HepG2 (cell line): ENCODE measurements at regions not wholly inside any gene's neighbourhood (a gene's known extent, or its start where the extent isn't known, plus 50 kb on each side); places are given as distances from the start of the nearest gene placed in this dataset.

Source experiments
- ATAC-seq: fragments of 200-7000 bp; cut with Tn5 transposase; 3 replicates; pipeline ENCODE4 v1.9.1; 2020; ENCODE audit warnings: mild to moderate bottlenecking, moderate library complexity
- BruUV-seq: library from RNA; stranded (reverse); fragments of 400-500 nt; replicated peaks from 2 replicates; lab custom pipeline; 2021; lab: Mats Ljungman, UMichigan
- CTCF ChIA-PET: fragments of 300-600 bp; formaldehyde crosslinking; extraction: SDS; loops from one replicate; lab custom pipeline; 2021; ENCODE audit warnings: low total read pairs, inconsistent platforms, low intra/inter-chr PET ratio; lab: Yijun Ruan, JAX
- POLR2A ChIA-PET: fragments of 350-600 bp; sonication (Branson Sonifier 250); formaldehyde crosslinking; loops from one replicate; lab custom pipeline; 2020; ENCODE audit warnings: antibody characterized with exemption, inconsistent platforms; lab: Yijun Ruan, JAX
- DNase-seq: peaks from one replicate; pipeline ENCODE4 v3.0.0-alpha.2; 2015; ENCODE audit warnings: low spot score
- FAIRE-seq: peaks from 3 replicates; lab custom pipeline; 2011; peaks lifted over from hg19 to GRCh38; lab: Jason Lieb, UNC
- H2AFZ ChIP-seq: one replicate; pipeline ENCODE4 v1.6.1; 2011; ENCODE audit warnings: low read length, inconsistent platforms
- H3K27ac ChIP-seq: fragments of 300-600 bp; 3 replicates; pipeline ENCODE4 v1.8.0; 2011; ENCODE audit warnings: mixed run types, mild to moderate bottlenecking, mixed read lengths, low read length, inconsistent platforms; ENCODE audit not compliant: insufficient read depth; ENCODE audit errors: extremely low read length
- H3K27me3 ChIP-seq, 2 experiments: fragments of 200-600 bp in 1 of 2; 2 replicates in 1 of 2; 3 replicates in 1 of 2; pipeline versions ENCODE4 v1.6.0 to v1.8.0; 2011; ENCODE audit warnings: low read length in 2 of 2, mild to moderate bottlenecking in 2 of 2, moderate library complexity in 2 of 2, inconsistent platforms in 1 of 2; ENCODE audit not compliant: insufficient read depth in 2 of 2, control insufficient read depth in 1 of 2
- H3K36me3 ChIP-seq, 2 experiments: fragments of 200-600 bp in 1 of 2; replicated peaks in 1 of 2; 2 replicates in 1 of 2; 3 replicates in 1 of 2; pipeline versions ENCODE4 v1.5.1 to v1.8.0; 2011; ENCODE audit warnings: low read length in 2 of 2, inconsistent platforms in 1 of 2; ENCODE audit not compliant: insufficient read depth in 2 of 2, control insufficient read depth in 1 of 2
- H3K4me1 ChIP-seq: 2 replicates; pipeline ENCODE4 v1.5.1; 2012; ENCODE audit warnings: low read length, inconsistent platforms; ENCODE audit not compliant: insufficient read depth
- H3K4me2 ChIP-seq: 2 replicates; pipeline ENCODE4 v1.6.0; 2011; ENCODE audit warnings: low read depth, low read length, inconsistent platforms
- H3K4me3 ChIP-seq, 3 experiments: fragments of 200-600 bp in 1 of 3; sonication (generic), shearing (Covaris generic) in 1 of 3; replicated peaks in 1 of 3; 2 replicates each; pipeline ENCODE4 v1.5.1; 2011 to 2016; ENCODE audit warnings: low read length in 3 of 3, inconsistent platforms in 2 of 3, low read depth in 2 of 3, mild to moderate bottlenecking in 2 of 3, control low read depth in 1 of 3, mixed read lengths in 1 of 3; ENCODE audit not compliant: insufficient read depth in 1 of 3
- H3K79me2 ChIP-seq: one replicate; pipeline ENCODE4 v1.6.1; 2011; ENCODE audit warnings: low read length, inconsistent platforms; ENCODE audit not compliant: insufficient read depth
- H3K9ac ChIP-seq: 2 replicates; pipeline ENCODE4 v1.6.0; 2011; ENCODE audit warnings: mild to moderate bottlenecking, low read depth, low read length, inconsistent platforms; ENCODE audit not compliant: insufficient read depth
- H3K9me3 ChIP-seq: 2 replicates; pipeline ENCODE4 v1.5.1; 2012; ENCODE audit warnings: mild to moderate bottlenecking, low read length
- H4K20me1 ChIP-seq: 2 replicates; pipeline ENCODE4 v1.6.0; 2011; ENCODE audit warnings: inconsistent platforms, mild to moderate bottlenecking, low read length, moderate library complexity; ENCODE audit not compliant: insufficient read depth
- HDAC6 ChIP-seq: fragments of 200-600 bp; sonication (generic); IDR thresholded peaks from 2 replicates; pipeline ENCODE4 v1.7.0; 2017; ENCODE audit warnings: mild to moderate bottlenecking, antibody characterized with exemption, low read length, low read depth
- HMG20B ChIP-seq: conservative IDR thresholded peaks from 2 replicates; pipeline ENCODE4 v1.6.1; 2016; ENCODE audit warnings: missing genetic modification reagents, missing compliant biosample characterization
- MIER3 ChIP-seq: IDR thresholded peaks from 2 replicates; pipeline ENCODE4 v1.6.1; 2016; ENCODE audit warnings: missing compliant biosample characterization, borderline replicate concordance
- NPAS2 ChIP-seq: sonication (generic); formaldehyde crosslinking; IDR thresholded peaks from 2 replicates; pipeline ENCODE4 v1.8.0; 2022; ENCODE audit warnings: mild to moderate bottlenecking, missing genetic modification reagents, borderline replicate concordance
- POGZ ChIP-seq: sonication (generic); formaldehyde crosslinking; IDR thresholded peaks from 2 replicates; pipeline ENCODE4 v1.4.0; 2020; ENCODE audit warnings: mild to moderate bottlenecking, missing genetic modification reagents
- WIZ ChIP-seq: sonication (generic); formaldehyde crosslinking; IDR thresholded peaks from 2 replicates; pipeline ENCODE4 v1.5.1; 2020; ENCODE audit warnings: mild to moderate bottlenecking, missing genetic modification reagents
- ZBTB7B ChIP-seq: sonication (generic); formaldehyde crosslinking; IDR thresholded peaks from 2 replicates; pipeline ENCODE4 v1.4.0; 2020; ENCODE audit warnings: missing genetic modification reagents
- ZNF326 ChIP-seq: sonication (generic); formaldehyde crosslinking; IDR thresholded peaks from 2 replicates; pipeline ENCODE4 v1.4.0; 2020; ENCODE audit warnings: missing genetic modification reagents, borderline replicate concordance
- WGBS: methylation state at CpG from one replicate; pipeline ENCODE4 v1.1.6; 2017; ENCODE audit warnings: low lambda C conversion rate; 5-methylcytosine and 5-hydroxymethylcytosine counted together
- in situ Hi-C: cut with HindIII; loops from 2 replicates; pipeline ENCODE4 v1.10.0; 2017; ENCODE audit warnings: low pct_unique_long_range_greater_than_20kb; ENCODE audit not compliant: extremely low pct_ligation_motif_present
- intact Hi-C: fragments of 100-400 bp; cut with micrococcal nuclease; formaldehyde crosslinking; loops from one replicate; pipeline ENCODE4 v1.10.0; 2022; ENCODE audit not compliant: unreplicated experiment
- TF ChIP-seq, protein P1 (sequence below): conservative IDR thresholded peaks from 2 replicates; pipeline ENCODE4 v1.6.1; 2018; ENCODE audit warnings: missing genetic modification reagents
- TF ChIP-seq, protein P2 (sequence below): sonication (generic); formaldehyde crosslinking; IDR thresholded peaks from 2 replicates; pipeline ENCODE4 v1.5.0; 2020; ENCODE audit warnings: mild to moderate bottlenecking, missing genetic modification reagents, borderline replicate concordance

DNA sequence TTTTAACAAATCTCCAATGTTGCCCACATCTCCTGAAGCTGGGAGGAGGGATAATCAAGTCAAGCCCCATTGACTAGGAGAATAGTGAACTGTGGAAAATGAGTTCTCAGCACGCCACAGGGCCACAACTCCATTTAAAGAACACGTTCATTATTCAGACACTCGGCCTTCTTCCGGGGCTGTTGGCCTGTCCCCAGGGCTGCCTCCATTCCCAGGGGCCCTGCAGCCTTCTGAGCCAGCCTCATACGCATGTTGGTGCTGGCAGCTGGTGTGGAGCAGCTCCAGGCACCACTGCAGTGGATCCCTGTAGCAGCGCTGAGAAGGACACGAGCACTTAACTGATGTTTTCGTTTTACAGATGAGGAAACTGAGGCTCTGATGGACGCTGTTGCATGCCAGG lies 87.5 kb upstream of the RCN1 start:
- ChIA-PET POLR2A (no interaction called here), CTCF (no interaction called here)
- Histone ChIP-seq H3K9ac (no peak overlapping the region), H3K4me3 (no peak overlapping the region), H3K27me3 (peaks cover 0 to 23% of the 10 kb centered on the region in 2 experiments; a peak in 2 of 5 replicates), H3K4me2 (no peak overlapping the region), H3K79me2 (no peaks in the 10 kb centered on the region), H3K36me3 (no peaks in the 10 kb centered on the region), H2AFZ (no peak overlapping the region)
- DNase-seq (no peak), FAIRE-seq (no peak)
- 7% methylated on average over 6 of the region's 9 CpGs for WGBS
- TF ChIP-seq HMG20B (no peak), WIZ (CRISPR knock-in tag) (no peak), ZBTB7B (CRISPR knock-in tag) (no peak), ZNF326 (no peak), POGZ (no peak), MIER3 (no peak)
- TF ChIP-seq, protein P1, sequence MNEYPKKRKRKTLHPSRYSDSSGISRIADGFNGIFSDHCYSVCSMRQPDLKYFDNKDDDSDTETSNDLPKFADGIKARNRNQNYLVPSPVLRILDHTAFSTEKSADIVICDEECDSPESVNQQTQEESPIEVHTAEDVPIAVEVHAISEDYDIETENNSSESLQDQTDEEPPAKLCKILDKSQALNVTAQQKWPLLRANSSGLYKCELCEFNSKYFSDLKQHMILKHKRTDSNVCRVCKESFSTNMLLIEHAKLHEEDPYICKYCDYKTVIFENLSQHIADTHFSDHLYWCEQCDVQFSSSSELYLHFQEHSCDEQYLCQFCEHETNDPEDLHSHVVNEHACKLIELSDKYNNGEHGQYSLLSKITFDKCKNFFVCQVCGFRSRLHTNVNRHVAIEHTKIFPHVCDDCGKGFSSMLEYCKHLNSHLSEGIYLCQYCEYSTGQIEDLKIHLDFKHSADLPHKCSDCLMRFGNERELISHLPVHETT (CRISPR knock-in tag) = no peak
- TF ChIP-seq, all 625 proteins: peak for 0
- no peaks in the 10 kb centered on the region for H3K4me1 ChIP-seq
- H4K20me1 ChIP-seq = no peaks in the 10 kb centered on the region
- no peaks in the 10 kb centered on the region for H3K9me3 ChIP-seq
- no TSS peak for BruUV-seq
- in situ Hi-C loops = no loop called here
- H3K27ac ChIP-seq = no peak overlapping the region
- intact Hi-C loops = no loop called here
- no peak for ATAC-seq

DNA sequence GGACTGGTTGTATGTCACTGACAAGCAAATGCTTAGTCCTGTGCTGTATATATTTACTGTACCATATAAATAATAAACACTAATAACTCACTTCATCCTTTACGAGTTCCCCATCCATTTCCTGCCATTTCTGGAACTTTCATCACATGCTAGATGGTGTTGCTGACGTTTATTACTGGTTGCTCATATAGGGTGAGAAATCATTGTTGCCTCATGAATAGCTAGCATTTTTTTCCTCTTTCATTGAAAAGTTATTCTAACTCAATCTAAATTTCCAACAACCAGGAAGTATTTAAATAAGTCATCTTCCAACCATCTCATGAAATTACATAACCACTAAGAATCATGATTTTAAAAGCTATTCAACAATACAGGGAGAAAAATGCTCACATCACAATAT lies 88.6 kb upstream of the RCN1 start:
- H3K36me3 ChIP-seq = no peaks in the 10 kb centered on the region
- no peak overlapping the region for H3K4me2 ChIP-seq
- FAIRE-seq (no peak), ATAC-seq (no peak), DNase-seq (no peak)
- H3K9ac ChIP-seq = no peak overlapping the region
- H3K27ac ChIP-seq = no peak overlapping the region
- no peaks in the 10 kb centered on the region for H3K79me2 ChIP-seq
- 4% methylated on average over 2 of the region's 2 CpGs for WGBS
- in situ Hi-C loops = no loop called here
- CTCF ChIA-PET = no interaction called here
- BruUV-seq = no TSS peak
- H3K4me1 ChIP-seq = no peaks in the 10 kb centered on the region
- peaks cover 0 to 23% of the 10 kb centered on the region in 2 experiments; a peak in 2 of 5 replicates for H3K27me3 ChIP-seq
- H3K9me3 ChIP-seq = no peaks in the 10 kb centered on the region
- H3K4me3 ChIP-seq = no peak overlapping the region
- POLR2A ChIA-PET = no interaction called here
- H2AFZ ChIP-seq = no peak overlapping the region
- intact Hi-C loops = no loop called here
- H4K20me1 ChIP-seq = no peaks in the 10 kb centered on the region
- TF ChIP-seq, protein P2, sequence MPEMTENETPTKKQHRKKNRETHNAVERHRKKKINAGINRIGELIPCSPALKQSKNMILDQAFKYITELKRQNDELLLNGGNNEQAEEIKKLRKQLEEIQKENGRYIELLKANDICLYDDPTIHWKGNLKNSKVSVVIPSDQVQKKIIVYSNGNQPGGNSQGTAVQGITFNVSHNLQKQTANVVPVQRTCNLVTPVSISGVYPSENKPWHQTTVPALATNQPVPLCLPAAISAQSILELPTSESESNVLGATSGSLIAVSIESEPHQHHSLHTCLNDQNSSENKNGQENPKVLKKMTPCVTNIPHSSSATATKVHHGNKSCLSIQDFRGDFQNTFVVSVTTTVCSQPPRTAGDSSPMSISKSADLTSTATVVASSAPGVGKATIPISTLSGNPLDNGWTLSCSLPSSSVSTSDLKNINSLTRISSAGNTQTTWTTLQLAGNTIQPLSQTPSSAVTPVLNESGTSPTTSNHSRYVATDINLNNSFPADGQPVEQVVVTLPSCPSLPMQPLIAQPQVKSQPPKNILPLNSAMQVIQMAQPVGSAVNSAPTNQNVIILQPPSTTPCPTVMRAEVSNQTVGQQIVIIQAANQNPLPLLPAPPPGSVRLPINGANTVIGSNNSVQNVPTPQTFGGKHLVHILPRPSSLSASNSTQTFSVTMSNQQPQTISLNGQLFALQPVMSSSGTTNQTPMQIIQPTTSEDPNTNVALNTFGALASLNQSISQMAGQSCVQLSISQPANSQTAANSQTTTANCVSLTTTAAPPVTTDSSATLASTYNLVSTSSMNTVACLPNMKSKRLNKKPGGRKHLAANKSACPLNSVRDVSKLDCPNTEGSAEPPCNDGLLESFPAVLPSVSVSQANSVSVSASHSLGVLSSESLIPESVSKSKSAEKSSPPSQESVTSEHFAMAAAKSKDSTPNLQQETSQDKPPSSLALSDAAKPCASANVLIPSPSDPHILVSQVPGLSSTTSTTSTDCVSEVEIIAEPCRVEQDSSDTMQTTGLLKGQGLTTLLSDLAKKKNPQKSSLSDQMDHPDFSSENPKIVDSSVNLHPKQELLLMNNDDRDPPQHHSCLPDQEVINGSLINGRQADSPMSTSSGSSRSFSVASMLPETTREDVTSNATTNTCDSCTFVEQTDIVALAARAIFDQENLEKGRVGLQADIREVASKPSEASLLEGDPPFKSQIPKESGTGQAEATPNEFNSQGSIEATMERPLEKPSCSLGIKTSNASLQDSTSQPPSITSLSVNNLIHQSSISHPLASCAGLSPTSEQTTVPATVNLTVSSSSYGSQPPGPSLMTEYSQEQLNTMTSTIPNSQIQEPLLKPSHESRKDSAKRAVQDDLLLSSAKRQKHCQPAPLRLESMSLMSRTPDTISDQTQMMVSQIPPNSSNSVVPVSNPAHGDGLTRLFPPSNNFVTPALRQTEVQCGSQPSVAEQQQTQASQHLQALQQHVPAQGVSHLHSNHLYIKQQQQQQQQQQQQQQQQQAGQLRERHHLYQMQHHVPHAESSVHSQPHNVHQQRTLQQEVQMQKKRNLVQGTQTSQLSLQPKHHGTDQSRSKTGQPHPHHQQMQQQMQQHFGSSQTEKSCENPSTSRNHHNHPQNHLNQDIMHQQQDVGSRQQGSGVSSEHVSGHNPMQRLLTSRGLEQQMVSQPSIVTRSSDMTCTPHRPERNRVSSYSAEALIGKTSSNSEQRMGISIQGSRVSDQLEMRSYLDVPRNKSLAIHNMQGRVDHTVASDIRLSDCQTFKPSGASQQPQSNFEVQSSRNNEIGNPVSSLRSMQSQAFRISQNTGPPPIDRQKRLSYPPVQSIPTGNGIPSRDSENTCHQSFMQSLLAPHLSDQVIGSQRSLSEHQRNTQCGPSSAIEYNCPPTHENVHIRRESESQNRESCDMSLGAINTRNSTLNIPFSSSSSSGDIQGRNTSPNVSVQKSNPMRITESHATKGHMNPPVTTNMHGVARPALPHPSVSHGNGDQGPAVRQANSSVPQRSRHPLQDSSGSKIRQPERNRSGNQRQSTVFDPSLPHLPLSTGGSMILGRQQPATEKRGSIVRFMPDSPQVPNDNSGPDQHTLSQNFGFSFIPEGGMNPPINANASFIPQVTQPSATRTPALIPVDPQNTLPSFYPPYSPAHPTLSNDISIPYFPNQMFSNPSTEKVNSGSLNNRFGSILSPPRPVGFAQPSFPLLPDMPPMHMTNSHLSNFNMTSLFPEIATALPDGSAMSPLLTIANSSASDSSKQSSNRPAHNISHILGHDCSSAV (CRISPR knock-in tag) = no peak
- no peak for TF ChIP-seq HDAC6
- TF ChIP-seq NPAS2 (CRISPR knock-in tag) = no peak
- TF ChIP-seq, all 625 proteins: peak for 0
